AG08396 (cell line): ENCODE measurements at regions not wholly inside any gene's neighbourhood (a gene's known extent, or its start where the extent isn't known, plus 50 kb on each side); places are given as distances from the start of the nearest gene placed in this dataset.

Source experiments
- DNase-seq: peaks from one replicate; pipeline ENCODE4 v3.0.0; 2012; ENCODE audit warnings: low spot score, mixed read lengths

- no peak for DNase-seq
Observed at GRCh38 chr5:91441082-91441481, 58.0 kb upstream of the ARRDC3 start.

GRCh38 chr5:91438871-91439270, 55.8 kb upstream of the ARRDC3 start:
- DNase-seq, result no peak

- no peak for DNase-seq
Observed at GRCh38 chr5:91436241-91436640, 53.1 kb upstream of the ARRDC3 start.

GRCh38 chr5:91434348-91434747, 51.2 kb upstream of the ARRDC3 start:
- no peak for DNase-seq

- no peak for DNase-seq
Observed at GRCh38 chr5:91433861-91434260, 50.7 kb upstream of the ARRDC3 start.
